ENCODE measurements at regions not wholly inside any gene's neighbourhood (a gene's known extent, or its start where the extent isn't known, plus 50 kb on each side); places are given as distances from the start of the nearest gene placed in this dataset.

DNA sequence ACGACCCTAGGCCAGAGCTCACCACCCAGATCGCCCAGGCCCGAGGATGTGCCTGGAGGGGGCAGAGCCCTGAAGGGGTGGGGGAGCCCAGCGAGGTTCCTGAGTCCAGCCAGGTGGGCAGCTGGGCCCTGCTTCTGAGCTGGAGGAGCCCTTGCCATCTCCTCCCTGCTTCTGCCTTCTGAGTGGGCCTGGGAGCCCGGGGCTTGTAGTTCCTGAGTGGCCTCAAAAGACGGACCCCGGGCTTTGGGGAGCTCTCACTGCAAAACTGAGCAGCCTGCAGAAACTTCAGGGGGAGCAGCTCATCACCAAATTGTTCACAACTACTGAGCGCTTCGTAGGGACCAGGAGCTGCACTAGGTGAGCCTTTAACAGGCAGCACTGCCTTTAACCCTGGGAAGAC, 112.1 kb downstream of the NCOR2 start:
- H4K20me1 ChIP-seq (ENCODE audit: low read length): peaks cover 13% of the 10 kb centered on the region; the same call in 1 of the 2 replicates
- no peaks in the 10 kb centered on the region for H3K9me2 ChIP-seq (replicated peaks; ENCODE audit: low read length)
- TF ChIP-seq EZH2phosphoT487 (IDR thresholded peaks at IDR 0.05; ENCODE audit: borderline replicate concordance, low read length) (no peak), EZH2 (IDR thresholded peaks at IDR 0.05; ENCODE audit: low read length, unreplicated experiment) (no peak)
- TF ChIP-seq, protein P1, sequence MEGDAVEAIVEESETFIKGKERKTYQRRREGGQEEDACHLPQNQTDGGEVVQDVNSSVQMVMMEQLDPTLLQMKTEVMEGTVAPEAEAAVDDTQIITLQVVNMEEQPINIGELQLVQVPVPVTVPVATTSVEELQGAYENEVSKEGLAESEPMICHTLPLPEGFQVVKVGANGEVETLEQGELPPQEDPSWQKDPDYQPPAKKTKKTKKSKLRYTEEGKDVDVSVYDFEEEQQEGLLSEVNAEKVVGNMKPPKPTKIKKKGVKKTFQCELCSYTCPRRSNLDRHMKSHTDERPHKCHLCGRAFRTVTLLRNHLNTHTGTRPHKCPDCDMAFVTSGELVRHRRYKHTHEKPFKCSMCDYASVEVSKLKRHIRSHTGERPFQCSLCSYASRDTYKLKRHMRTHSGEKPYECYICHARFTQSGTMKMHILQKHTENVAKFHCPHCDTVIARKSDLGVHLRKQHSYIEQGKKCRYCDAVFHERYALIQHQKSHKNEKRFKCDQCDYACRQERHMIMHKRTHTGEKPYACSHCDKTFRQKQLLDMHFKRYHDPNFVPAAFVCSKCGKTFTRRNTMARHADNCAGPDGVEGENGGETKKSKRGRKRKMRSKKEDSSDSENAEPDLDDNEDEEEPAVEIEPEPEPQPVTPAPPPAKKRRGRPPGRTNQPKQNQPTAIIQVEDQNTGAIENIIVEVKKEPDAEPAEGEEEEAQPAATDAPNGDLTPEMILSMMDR (conservative IDR thresholded peaks at IDR 0.05; ENCODE audit: low read depth, low read length): no peak
- no peaks in the 10 kb centered on the region for H3K36me3 ChIP-seq (ENCODE audit: low read depth, low read length)
- no peak overlapping the region for H3K4me2 ChIP-seq (ENCODE audit: low read length)
- no peaks in the 10 kb centered on the region for H3K79me2 ChIP-seq (ENCODE audit: low read length)
- H3K4me3 ChIP-seq (ENCODE audit: low read length): no peak overlapping the region
- ATAC-seq (no peak), DNase-seq (no peak)
- ChIA-PET CTCF (interaction anchor here (0.6 kb wide), 1 partner anchor 98 kb away, joined by 4 read pairs; no protein-coding TSS in a partner anchor), POLR2A (ENCODE audit: unreplicated experiment) (interaction anchor here (0.6 kb wide), 1 partner anchor 343 kb away, joined by 3 read pairs; no protein-coding TSS in a partner anchor)
- no peaks in the 10 kb centered on the region for H3K27me3 ChIP-seq (ENCODE audit: low read length)
- no peaks in the 10 kb centered on the region for H3K9me3 ChIP-seq (ENCODE audit: low read length)
- peaks cover 22% of the 10 kb centered on the region for H3K4me1 ChIP-seq (ENCODE audit: insufficient read depth, low read length)
- intact Hi-C loops (cut with micrococcal nuclease): no loop called here
- H2AFZ ChIP-seq (ENCODE audit: low read length): no peak overlapping the region
- no TSS peak for BruUV-seq (replicated peaks)
- H3F3A ChIP-seq (ENCODE audit: low read length, unreplicated experiment): no peaks in the 10 kb centered on the region
- no peak overlapping the region for H3K27ac ChIP-seq (ENCODE audit: low read length)
- no peak overlapping the region for H3K9ac ChIP-seq (ENCODE audit: low read length)

DNA sequence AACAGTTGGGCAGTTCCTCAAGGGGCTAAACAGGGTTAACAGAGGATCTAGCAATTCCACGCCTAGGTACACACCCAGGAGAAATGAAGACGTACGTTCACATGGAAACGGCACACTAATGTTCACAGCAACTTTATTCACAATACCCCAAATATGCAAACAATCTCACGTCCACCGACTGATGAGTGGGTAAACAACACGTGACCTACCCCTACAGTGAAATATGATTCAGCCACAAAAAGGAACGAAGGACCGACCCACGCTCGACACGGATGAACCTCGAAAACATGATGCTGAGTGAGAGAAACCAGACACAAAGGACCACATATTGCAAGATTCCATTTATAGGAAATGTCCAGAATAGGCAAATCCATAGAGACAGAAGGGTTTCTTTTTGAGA, 112.7 kb downstream of the NCOR2 start:
- POLR2A ChIA-PET (ENCODE audit: unreplicated experiment): interaction anchor here (0.6 kb wide), 1 partner anchor 343 kb away, joined by 3 read pairs; no protein-coding TSS in a partner anchor
- no peaks in the 10 kb centered on the region for H3K27me3 ChIP-seq (ENCODE audit: low read length)
- no peaks in the 10 kb centered on the region for H3K79me2 ChIP-seq (ENCODE audit: low read length)
- H3F3A ChIP-seq (ENCODE audit: low read length, unreplicated experiment): no peaks in the 10 kb centered on the region
- no peak overlapping the region for H3K4me2 ChIP-seq (ENCODE audit: low read length)
- H3K9me2 ChIP-seq (replicated peaks; ENCODE audit: low read length): no peaks in the 10 kb centered on the region
- H2AFZ ChIP-seq (ENCODE audit: low read length): no peak overlapping the region
- no peak overlapping the region for H3K27ac ChIP-seq (ENCODE audit: low read length)
- no TSS peak for BruUV-seq (replicated peaks)
- intact Hi-C loops (cut with micrococcal nuclease): no loop called here
- H3K9me3 ChIP-seq (ENCODE audit: low read length): no peaks in the 10 kb centered on the region
- TF ChIP-seq EZH2 (IDR thresholded peaks at IDR 0.05; ENCODE audit: low read length, unreplicated experiment): no peak
- TF ChIP-seq, protein P1 (conservative IDR thresholded peaks at IDR 0.05; ENCODE audit: low read depth, low read length): no peak
- TF ChIP-seq EZH2phosphoT487 (IDR thresholded peaks at IDR 0.05; ENCODE audit: borderline replicate concordance, low read length): no peak
- H4K20me1 ChIP-seq (ENCODE audit: low read length): peaks cover 13% of the 10 kb centered on the region; the same call in 1 of the 2 replicates
- H3K4me3 ChIP-seq (ENCODE audit: low read length): no peak overlapping the region
- H3K36me3 ChIP-seq (ENCODE audit: low read depth, low read length): no peaks in the 10 kb centered on the region
- CTCF ChIA-PET: interaction anchor here (0.6 kb wide), 1 partner anchor 98 kb away, joined by 4 read pairs; no protein-coding TSS in a partner anchor
- H3K9ac ChIP-seq (ENCODE audit: low read length): no peak overlapping the region
- no peak for ATAC-seq
- no peak for DNase-seq
- peaks cover 22% of the 10 kb centered on the region for H3K4me1 ChIP-seq (ENCODE audit: insufficient read depth, low read length)

DNA sequence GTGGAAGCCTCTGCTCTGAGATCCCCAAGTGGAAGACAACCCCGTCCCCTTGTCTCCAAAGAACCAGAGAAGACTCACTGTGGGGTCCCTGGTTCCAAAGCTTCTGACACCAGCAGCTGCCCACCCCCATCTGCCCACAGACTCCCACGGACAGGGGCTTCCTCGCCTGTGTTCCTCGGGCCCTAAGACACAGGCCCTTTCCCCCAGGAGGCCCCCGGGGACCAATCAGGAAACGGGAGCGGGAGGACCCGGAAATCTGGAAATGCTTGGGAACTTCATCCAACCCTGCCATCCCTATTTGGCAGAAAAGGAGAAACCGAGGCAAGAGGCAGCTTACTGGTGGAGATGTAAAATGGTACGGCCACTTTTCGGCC, 113.1 kb downstream of the NCOR2 start:
- no peaks in the 10 kb centered on the region for H3K79me2 ChIP-seq (ENCODE audit: low read length)
- no peak for ATAC-seq
- BruUV-seq (replicated peaks): no TSS peak
- no peaks in the 10 kb centered on the region for H3K9me2 ChIP-seq (replicated peaks; ENCODE audit: low read length)
- DNase-seq: no peak
- TF ChIP-seq EZH2phosphoT487 (IDR thresholded peaks at IDR 0.05; ENCODE audit: borderline replicate concordance, low read length) (no peak), EZH2 (IDR thresholded peaks at IDR 0.05; ENCODE audit: low read length, unreplicated experiment) (no peak)
- TF ChIP-seq, protein P1 (conservative IDR thresholded peaks at IDR 0.05; ENCODE audit: low read depth, low read length): no peak
- no peaks in the 10 kb centered on the region for H3K27me3 ChIP-seq (ENCODE audit: low read length)
- H3K9me3 ChIP-seq (ENCODE audit: low read length): no peaks in the 10 kb centered on the region
- no peak overlapping the region for H3K4me2 ChIP-seq (ENCODE audit: low read length)
- peak overlapping the region; percentile 54; the same call in 1 of the 2 replicates for H3K27ac ChIP-seq (ENCODE audit: low read length)
- H4K20me1 ChIP-seq (ENCODE audit: low read length): peaks cover 13% of the 10 kb centered on the region; the same call in 1 of the 2 replicates
- CTCF ChIA-PET: interaction anchor here (0.6 kb wide), 1 partner anchor 32 kb away, joined by 5 read pairs; no protein-coding TSS in a partner anchor
- H3F3A ChIP-seq (ENCODE audit: low read length, unreplicated experiment): no peaks in the 10 kb centered on the region
- H3K36me3 ChIP-seq (ENCODE audit: low read depth, low read length): no peaks in the 10 kb centered on the region
- intact Hi-C loops (cut with micrococcal nuclease): no loop called here
- H2AFZ ChIP-seq (ENCODE audit: low read length): no peak overlapping the region
- H3K4me1 ChIP-seq (ENCODE audit: insufficient read depth, low read length): peaks cover 22% of the 10 kb centered on the region
- no peak overlapping the region for H3K9ac ChIP-seq (ENCODE audit: low read length)
- H3K4me3 ChIP-seq (ENCODE audit: low read length): no peak overlapping the region
- POLR2A ChIA-PET (ENCODE audit: unreplicated experiment): no interaction called here

Measured in PC-3 (cell line).